Mesothelial cell of epicardium (in vitro differentiated cells): ENCODE measurements at regions not wholly inside any gene's neighbourhood (a gene's known extent, or its start where the extent isn't known, plus 50 kb on each side); places are given as distances from the start of the nearest gene placed in this dataset.
"Not testable (repeated sequence)": the region's sequence is repeated elsewhere in the genome, so short reads cannot be mapped to it uniquely, and the experiment has no call there.

Source experiments
- DNase-seq, 2 experiments: peaks; one replicate each; pipeline ENCODE4 v3.0.0; 2021; ENCODE audit warnings: low spot score in 2 of 2; ENCODE audit not compliant: unreplicated experiment in 2 of 2
- H3K27ac Mint-ChIP-seq: 2 replicates; pipeline ENCODE4 v1.8.0; 2021; ENCODE audit warnings: mixed read lengths
- H3K27me3 Mint-ChIP-seq: 2 replicates; pipeline ENCODE4 v1.8.0; 2021; ENCODE audit warnings: low read depth, mixed read lengths
- H3K36me3 Mint-ChIP-seq: 2 replicates; pipeline ENCODE4 v1.8.0; 2021; ENCODE audit warnings: mixed read lengths
- H3K4me1 Mint-ChIP-seq: 2 replicates; pipeline ENCODE4 v1.8.0; 2021; ENCODE audit warnings: mixed read lengths
- H3K4me3 Mint-ChIP-seq: 2 replicates; pipeline ENCODE4 v1.8.0; 2021; ENCODE audit warnings: mild to moderate bottlenecking, moderate library complexity, mixed read lengths
- H3K9me3 Mint-ChIP-seq: 2 replicates; pipeline ENCODE4 v1.8.0; 2021; ENCODE audit warnings: mixed read lengths
- CTCF ChIP-seq: fragments of 200-600 bp; sonication (generic); IDR thresholded peaks from one replicate; pipeline ENCODE4 v1.5.0; 2021; ENCODE audit warnings: antibody characterized with exemption; ENCODE audit not compliant: unreplicated experiment

- Mint-ChIP-seq H3K9me3 (peaks cover 13% of the 10 kb centered on the region), H3K4me1 (peaks cover 6% of the 10 kb centered on the region), H3K36me3 (no peaks in the 10 kb centered on the region), H3K27me3 (no peaks in the 10 kb centered on the region), H3K4me3 (no peak overlapping the region), H3K27ac (no peak overlapping the region)
- DNase-seq: no peak
- TF ChIP-seq CTCF: no peak
Observed at GRCh38 chr5:58300346-58300895, 159.5 kb downstream of the PLK2 start.

GRCh38 chr5:58299256-58299655 is 160.6 kb downstream of the PLK2 start:
- no peak for DNase-seq
- H3K9me3 Mint-ChIP-seq: peaks cover 10% of the 10 kb centered on the region
- H3K4me3 Mint-ChIP-seq: no peak overlapping the region
- peaks cover 4% of the 10 kb centered on the region for H3K4me1 Mint-ChIP-seq
- H3K27me3 Mint-ChIP-seq: no peaks in the 10 kb centered on the region
- H3K36me3 Mint-ChIP-seq: no peaks in the 10 kb centered on the region
- no peak for TF ChIP-seq CTCF
- H3K27ac Mint-ChIP-seq: peak overlapping the region; percentile 19

GRCh38 chr5:58294598-58295305 is 165.1 kb downstream of the PLK2 start:
- H3K9me3 Mint-ChIP-seq: peaks cover 1% of the 10 kb centered on the region
- DNase-seq: no peak
- peaks cover 3% of the 10 kb centered on the region for H3K4me1 Mint-ChIP-seq
- H3K36me3 Mint-ChIP-seq: peaks cover 1% of the 10 kb centered on the region
- H3K4me3 Mint-ChIP-seq: no peak overlapping the region
- H3K27me3 Mint-ChIP-seq: no peaks in the 10 kb centered on the region
- no peak for TF ChIP-seq CTCF
- H3K27ac Mint-ChIP-seq: no peak overlapping the region

GRCh38 chr5:58288275-58288674 is 171.6 kb downstream of the PLK2 start:
- not testable (repeated sequence) for H3K4me3 Mint-ChIP-seq, H3K27ac Mint-ChIP-seq, H3K4me1 Mint-ChIP-seq, H3K36me3 Mint-ChIP-seq, DNase-seq, H3K27me3 Mint-ChIP-seq
- H3K9me3 Mint-ChIP-seq: peaks cover 15% of the 10 kb centered on the region

GRCh38 chr5:58286741-58287140 is 173.1 kb downstream of the PLK2 start:
- H3K27me3 Mint-ChIP-seq: no peaks in the 10 kb centered on the region
- H3K36me3 Mint-ChIP-seq: peaks cover 8% of the 10 kb centered on the region
- H3K4me1 Mint-ChIP-seq: peaks cover 7% of the 10 kb centered on the region
- no peak for TF ChIP-seq CTCF
- no peak overlapping the region for H3K27ac Mint-ChIP-seq
- peaks cover 15% of the 10 kb centered on the region for H3K9me3 Mint-ChIP-seq
- no peak overlapping the region for H3K4me3 Mint-ChIP-seq
- no peak for DNase-seq

- Mint-ChIP-seq H3K27me3 (no peaks in the 10 kb centered on the region), H3K36me3 (peaks cover 7% of the 10 kb centered on the region), H3K9me3 (peaks cover 15% of the 10 kb centered on the region), H3K4me3 (no peak overlapping the region), H3K27ac (no peak overlapping the region), H3K4me1 (peaks cover 15% of the 10 kb centered on the region)
- DNase-seq: no peak
- TF ChIP-seq CTCF: no peak
Observed at GRCh38 chr5:58285900-58286299, 174.0 kb downstream of the PLK2 start.
